HT-29 (cell line): ENCODE measurements at regions not wholly inside any gene's neighbourhood (a gene's known extent, or its start where the extent isn't known, plus 50 kb on each side); places are given as distances from the start of the nearest gene placed in this dataset. TPM values are rescaled to one million over a fixed set of nuclear protein-coding genes. Genes with fewer than 3 reads are reported as not detected.
"Not testable (repeated sequence)": the region's sequence is repeated elsewhere in the genome, so short reads cannot be mapped to it uniquely, and the experiment has no call there.

ENCODE experiments used
- DNase-seq: peaks from one replicate; pipeline ENCODE4 v3.0.0-alpha.2; 2015; ENCODE audit warnings: low spot score
- small RNA-seq: library from RNA; depleted of rRNA; stranded (forward); fragments of <200 nt; gene quantifications from one replicate; pipeline ENCODE3, GENCODE V24; 2014

DNA sequence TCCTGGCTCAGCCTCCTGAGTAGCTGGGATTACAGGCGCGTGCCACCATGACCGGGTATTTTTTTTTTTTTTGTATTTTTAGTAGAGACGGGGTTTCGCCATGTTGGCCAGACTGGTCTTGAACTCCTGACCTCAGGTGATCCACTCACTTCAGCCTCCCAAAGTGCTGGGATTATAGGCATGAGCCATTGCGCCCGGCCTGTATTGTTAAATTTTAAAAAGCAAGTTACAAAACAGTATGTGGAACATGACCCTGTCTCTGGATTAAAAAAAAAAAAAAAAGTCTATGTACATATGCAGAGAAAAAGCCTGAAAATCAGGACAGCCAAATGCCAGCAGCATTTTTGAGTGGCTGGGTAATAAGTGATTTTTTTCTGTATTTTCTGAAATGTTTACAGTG, 64.8 kb upstream of the UXS1 start:
- not testable (repeated sequence) for DNase-seq

DNA sequence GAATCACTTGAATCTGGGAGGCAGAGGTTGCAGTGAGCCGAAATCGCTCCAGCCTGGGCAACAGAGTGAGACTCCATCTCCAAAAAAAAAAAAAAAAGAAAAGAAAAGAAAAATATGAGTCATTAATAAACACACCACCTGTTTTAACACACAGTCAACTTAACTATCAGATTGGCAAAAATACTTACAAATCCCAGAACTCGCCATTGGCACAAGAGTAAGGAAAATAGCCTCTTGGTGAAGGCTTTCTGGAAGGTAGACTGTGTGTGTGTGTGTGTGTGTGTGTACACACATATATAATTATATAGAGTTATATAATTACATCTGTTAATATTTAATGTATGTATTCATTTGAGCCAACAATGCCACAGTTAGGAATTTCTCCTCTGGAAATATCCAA, 63.7 kb upstream of the UXS1 start:
- DNase-seq = no peak

DNA sequence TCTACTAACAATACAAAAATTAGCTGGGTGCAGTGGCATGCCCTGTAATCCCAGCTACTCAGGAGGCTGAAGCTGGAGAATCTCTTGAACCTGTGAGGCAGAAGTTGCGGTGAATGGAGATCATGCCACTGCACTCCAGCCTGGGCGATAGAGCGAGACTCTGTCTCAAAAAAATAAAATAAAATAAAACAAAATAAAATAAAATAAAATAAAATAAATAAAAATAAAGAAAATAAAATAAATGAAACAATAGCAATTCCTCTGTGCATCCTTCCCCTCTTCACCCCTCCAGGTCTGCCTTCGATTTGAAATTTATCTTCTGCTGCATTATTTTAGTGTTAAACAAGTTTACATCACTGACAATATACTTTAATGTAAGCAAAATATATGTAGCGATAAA, 63.0 kb upstream of the UXS1 start:
- no peak for DNase-seq

DNA sequence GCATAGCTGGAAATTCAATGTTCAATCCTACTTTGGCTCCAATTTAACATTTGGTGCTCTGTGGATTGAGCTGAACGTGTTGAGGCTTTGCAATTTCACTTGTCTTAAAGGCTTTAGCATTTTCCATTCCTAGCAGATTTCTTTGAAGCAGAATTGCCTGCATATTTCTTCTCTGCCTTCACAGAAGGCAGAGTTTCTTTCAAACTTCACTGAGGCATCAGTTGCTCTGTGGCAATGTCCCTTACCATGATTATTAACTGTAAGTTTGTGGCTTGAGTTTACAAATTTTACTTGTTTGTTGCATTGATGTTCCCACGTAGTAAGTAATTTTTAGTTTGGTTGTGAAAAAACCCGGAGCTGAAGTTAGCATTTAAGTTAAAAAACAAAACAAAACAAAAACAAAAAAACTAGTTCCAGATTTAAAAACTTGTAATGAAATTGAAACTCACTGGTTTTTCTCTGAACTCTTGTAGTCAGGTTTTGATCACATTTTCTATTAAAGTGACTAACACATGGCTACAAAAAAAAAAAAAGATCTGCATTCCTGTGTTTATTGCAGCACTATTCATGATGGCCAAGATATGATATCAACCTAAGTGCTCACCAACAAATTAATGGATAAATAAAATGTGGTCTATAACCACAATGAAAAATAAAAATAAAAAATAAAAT, 55.2 kb upstream of the UXS1 start:
- not testable (repeated sequence) for DNase-seq

DNA sequence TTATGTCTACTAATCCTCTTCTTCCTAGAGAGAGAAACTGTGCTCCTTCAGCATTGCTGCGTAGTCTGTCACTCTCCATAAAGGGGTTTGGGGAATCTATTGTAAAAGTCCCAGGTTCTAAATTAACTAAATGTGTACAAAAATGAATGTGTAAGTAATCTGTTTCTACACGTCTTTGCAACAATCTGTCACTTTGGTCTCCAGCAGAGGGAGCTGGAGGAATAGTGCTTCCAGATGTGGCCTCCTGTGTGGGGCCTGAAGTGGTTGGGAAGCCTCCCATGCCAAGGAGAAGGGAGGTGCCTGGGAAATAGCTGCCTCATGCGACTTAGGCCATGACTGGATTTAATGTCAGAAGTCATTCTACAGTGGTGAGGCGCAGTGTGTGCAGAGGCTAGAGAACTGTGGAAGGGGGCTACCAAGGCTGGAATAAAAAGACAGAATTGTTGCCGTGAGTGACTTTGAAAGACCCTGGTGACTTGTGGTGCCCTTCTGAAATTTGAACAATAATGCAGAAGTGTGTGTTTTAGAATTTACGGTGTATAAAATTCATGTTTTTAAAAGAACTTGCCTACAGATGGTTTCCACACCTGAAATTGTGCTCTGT, 54.5 kb upstream of the UXS1 start:
- not testable (repeated sequence) for DNase-seq

Small RNAs in the stretch of these regions (small RNA-seq; reads per million reads assigned to genes)
- gene AC114755.3 = not detected
